ENCODE measurements at regions not wholly inside any gene's neighbourhood (a gene's known extent, or its start where the extent isn't known, plus 50 kb on each side); places are given as distances from the start of the nearest gene placed in this dataset.

DNA sequence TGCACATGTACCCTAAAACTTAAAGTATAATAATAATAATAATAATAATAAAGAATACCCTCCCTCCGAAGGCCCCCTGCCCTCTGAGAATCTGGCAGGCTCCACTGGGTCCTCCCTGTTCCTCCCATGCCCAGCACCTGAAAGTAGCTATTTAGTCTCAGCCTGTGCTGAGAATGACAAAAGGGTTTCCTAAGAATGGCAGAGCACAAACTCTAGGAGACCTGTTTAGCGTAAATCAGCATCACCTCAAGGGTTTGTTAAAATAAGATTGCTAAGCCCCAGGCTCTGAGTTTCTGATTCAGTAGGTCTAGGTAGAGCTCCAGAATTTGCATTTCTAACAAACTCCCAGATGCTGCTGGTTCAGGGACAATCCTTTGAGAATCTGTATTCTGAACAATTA lies 606.8 kb upstream of the CDH11 start:
- no peak overlapping the region for H3K4me3 ChIP-seq (ENCODE audit: low read depth, low read length)
- no peak for DNase-seq (ENCODE audit: low read depth)
- TF ChIP-seq, protein P1, sequence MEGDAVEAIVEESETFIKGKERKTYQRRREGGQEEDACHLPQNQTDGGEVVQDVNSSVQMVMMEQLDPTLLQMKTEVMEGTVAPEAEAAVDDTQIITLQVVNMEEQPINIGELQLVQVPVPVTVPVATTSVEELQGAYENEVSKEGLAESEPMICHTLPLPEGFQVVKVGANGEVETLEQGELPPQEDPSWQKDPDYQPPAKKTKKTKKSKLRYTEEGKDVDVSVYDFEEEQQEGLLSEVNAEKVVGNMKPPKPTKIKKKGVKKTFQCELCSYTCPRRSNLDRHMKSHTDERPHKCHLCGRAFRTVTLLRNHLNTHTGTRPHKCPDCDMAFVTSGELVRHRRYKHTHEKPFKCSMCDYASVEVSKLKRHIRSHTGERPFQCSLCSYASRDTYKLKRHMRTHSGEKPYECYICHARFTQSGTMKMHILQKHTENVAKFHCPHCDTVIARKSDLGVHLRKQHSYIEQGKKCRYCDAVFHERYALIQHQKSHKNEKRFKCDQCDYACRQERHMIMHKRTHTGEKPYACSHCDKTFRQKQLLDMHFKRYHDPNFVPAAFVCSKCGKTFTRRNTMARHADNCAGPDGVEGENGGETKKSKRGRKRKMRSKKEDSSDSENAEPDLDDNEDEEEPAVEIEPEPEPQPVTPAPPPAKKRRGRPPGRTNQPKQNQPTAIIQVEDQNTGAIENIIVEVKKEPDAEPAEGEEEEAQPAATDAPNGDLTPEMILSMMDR (IDR thresholded peaks at IDR 0.05; ENCODE audit: insufficient read depth, low read depth, low read length, missing control alignments): no peak

DNA sequence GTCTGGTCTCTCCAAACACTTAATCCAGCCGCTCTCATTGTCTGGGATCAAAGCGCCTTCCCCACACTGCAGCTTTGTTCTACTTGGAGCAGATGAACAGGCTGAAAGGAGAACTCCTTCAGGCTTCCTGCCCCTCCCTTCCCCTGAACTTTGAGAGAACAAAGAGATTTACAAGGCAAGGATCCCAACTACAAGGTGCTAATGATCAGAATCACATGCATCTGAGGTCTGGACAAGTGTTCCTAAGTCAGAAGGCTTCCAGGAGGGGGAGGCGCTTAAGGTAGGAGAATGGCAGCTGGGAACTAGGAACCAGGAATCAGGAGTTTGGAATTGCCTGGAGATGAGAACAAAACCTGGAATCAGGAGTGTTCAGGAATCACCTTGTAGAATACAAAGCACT lies 606.3 kb upstream of the CDH11 start:
- H3K4me3 ChIP-seq (ENCODE audit: low read depth, low read length): no peak overlapping the region
- no peak for DNase-seq (ENCODE audit: low read depth)
- TF ChIP-seq, protein P1 (IDR thresholded peaks at IDR 0.05; ENCODE audit: insufficient read depth, low read depth, low read length, missing control alignments): no peak

DNA sequence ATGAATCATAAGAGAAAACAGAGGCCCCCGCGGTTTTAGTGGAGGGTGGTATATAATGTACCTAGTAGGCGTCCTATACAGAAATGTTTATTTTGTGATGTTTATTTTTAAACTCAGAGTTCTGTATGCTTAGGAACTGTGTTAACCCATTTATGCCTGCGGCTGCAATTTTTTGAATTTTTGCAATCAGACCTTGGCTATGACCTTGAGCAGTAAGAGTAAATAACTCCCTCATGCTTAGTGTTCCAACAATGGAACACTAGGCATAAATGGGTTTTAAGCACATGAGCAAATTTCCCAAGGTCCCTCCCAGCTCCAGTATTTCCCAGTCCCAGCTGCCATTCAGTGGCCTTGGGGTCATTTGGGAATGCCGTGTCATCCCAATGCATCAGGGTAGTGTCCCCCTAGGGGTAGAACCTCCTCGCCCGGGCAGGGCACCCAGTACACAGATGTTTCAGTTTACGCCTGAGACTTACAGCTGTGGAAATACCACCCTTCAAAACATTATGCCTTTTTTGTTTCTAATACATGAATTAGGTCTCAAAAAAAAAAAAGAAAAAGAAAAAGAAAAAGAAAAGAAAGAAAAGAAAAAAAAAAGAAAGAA lies 605.8 kb upstream of the CDH11 start:
- DNase-seq (ENCODE audit: low read depth): no peak
- H3K4me3 ChIP-seq (ENCODE audit: low read depth, low read length): no peak overlapping the region
- TF ChIP-seq, protein P1 (IDR thresholded peaks at IDR 0.05; ENCODE audit: insufficient read depth, low read depth, low read length, missing control alignments): no peak

DNA sequence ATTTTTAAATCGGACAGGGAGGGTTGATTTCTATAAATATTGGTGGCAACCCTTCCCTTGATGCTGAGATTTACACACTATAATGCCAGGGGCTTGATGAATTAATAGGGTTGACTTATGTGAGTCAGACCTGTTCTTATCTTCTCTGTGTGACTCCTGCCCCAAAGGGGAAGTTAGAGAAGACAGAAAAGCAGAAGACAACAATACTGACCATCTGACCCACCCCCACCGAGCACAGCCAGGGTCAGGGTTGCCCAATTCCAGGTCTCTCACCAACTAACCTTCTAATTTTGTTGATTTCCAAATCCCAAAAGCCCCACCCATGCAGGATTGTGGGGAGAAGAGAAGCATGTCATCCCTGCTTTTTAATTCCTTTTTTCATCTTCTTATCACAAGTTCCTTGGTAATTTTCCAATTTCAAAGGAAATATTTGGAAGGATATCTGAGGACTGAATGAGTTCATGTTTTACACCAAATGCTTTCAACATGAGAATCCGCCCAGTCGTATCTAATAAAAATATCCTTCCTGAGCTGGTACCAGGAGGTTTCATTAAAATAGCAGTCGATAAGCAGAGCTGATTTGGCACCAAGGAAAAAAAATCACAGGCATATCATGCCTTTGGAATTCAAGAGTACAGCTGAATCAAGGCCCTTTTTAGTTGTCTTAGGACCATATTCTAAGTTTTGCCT lies 603.4 kb upstream of the CDH11 start:
- no peak for DNase-seq (ENCODE audit: low read depth)
- TF ChIP-seq, protein P1 (IDR thresholded peaks at IDR 0.05; ENCODE audit: insufficient read depth, low read depth, low read length, missing control alignments): no peak
- no peak overlapping the region for H3K4me3 ChIP-seq (ENCODE audit: low read depth, low read length)

DNA sequence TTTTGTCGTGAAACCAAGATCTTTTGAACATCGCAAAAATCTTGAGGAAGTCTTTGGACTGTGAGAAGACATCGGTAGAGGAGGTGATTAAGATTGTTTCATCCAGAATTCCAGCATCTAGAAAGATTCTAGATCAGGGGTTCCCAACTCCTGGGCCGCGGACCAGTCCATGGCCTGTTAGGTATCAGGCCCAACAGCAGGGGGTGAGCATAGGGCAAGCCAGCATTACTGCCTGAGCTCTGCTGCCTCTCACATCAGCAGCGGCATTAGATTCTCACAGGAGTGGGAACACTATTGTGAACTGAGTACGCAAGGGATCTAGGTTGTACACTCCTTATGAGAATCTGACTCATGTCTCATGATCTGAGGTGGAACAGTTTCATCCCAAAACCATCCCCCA lies 600.6 kb upstream of the CDH11 start:
- TF ChIP-seq, protein P1 (IDR thresholded peaks at IDR 0.05; ENCODE audit: insufficient read depth, low read depth, low read length, missing control alignments): no peak
- H3K4me3 ChIP-seq (ENCODE audit: low read depth, low read length): no peak overlapping the region
- DNase-seq (ENCODE audit: low read depth): no peak

DNA sequence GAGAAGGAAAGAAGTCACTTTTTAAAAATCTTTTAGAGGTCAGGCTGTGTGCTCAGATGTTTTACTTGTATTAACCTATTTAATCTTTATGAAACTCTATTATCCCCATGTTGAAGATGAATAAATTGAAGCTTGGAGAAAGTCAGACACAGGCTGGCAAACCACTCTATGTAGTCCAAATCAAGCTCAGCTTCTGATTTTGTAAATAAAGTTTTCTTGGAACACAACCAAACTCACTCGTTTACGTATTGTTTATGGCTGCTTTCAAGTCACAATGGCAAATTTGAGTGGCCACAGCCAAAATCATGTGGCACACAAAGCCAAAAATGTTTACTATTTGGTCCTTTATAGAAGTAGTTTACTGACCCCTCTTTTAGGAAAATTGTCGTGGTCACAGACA lies 596.0 kb upstream of the CDH11 start:
- TF ChIP-seq, protein P1 (IDR thresholded peaks at IDR 0.05; ENCODE audit: insufficient read depth, low read depth, low read length, missing control alignments): no peak
- DNase-seq (ENCODE audit: low read depth): no peak

More for the DNA sequence above, 596.0 kb upstream of the CDH11 start:
- no peak overlapping the region for H3K4me3 ChIP-seq (ENCODE audit: low read depth, low read length)
